Ovary (tissue), 3 donors: ENCODE measurements at regions not wholly inside any gene's neighbourhood (a gene's known extent, or its start where the extent isn't known, plus 50 kb on each side); places are given as distances from the start of the nearest gene placed in this dataset.

Experiments
- POLR2A ChIP-seq: fragments of 450-650 bp; IDR thresholded peaks from one replicate; pipeline ENCODE4 v1.6.1; 2017; ENCODE audit warnings: antibody characterized with exemption, mild to moderate bottlenecking, moderate library complexity
- TF ChIP-seq, protein P1 (sequence below), 3 donors: fragments of 450-650 bp in 2 of 3; fragments of 200-600 bp in 1 of 3; IDR thresholded peaks; one replicate each; pipeline versions ENCODE4 v1.5.1 to v1.8.0; 2016 to 2022; ENCODE audit warnings: antibody characterized with exemption in 3 of 3, mild to moderate bottlenecking in 1 of 3
- donor health status: DM: no; HTN: no; CAD: no.

GRCh38 chr4:41806807-41807206 lies 58.3 kb upstream of the PHOX2B start:
- no peak for TF ChIP-seq POLR2A
- TF ChIP-seq, protein P1, sequence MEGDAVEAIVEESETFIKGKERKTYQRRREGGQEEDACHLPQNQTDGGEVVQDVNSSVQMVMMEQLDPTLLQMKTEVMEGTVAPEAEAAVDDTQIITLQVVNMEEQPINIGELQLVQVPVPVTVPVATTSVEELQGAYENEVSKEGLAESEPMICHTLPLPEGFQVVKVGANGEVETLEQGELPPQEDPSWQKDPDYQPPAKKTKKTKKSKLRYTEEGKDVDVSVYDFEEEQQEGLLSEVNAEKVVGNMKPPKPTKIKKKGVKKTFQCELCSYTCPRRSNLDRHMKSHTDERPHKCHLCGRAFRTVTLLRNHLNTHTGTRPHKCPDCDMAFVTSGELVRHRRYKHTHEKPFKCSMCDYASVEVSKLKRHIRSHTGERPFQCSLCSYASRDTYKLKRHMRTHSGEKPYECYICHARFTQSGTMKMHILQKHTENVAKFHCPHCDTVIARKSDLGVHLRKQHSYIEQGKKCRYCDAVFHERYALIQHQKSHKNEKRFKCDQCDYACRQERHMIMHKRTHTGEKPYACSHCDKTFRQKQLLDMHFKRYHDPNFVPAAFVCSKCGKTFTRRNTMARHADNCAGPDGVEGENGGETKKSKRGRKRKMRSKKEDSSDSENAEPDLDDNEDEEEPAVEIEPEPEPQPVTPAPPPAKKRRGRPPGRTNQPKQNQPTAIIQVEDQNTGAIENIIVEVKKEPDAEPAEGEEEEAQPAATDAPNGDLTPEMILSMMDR (IDR thresholded peaks at IDR 0.05): no peak
